ENCODE measurements at regions not wholly inside any gene's neighbourhood (a gene's known extent, or its start where the extent isn't known, plus 50 kb on each side); places are given as distances from the start of the nearest gene placed in this dataset.
"Not testable (repeated sequence)": the region's sequence is repeated elsewhere in the genome, so short reads cannot be mapped to it uniquely, and the experiment has no call there.

GRCh38 chr5:98031036-98031435, 742.4 kb upstream of the RGMB start:
- not testable (repeated sequence) for TF ChIP-seq POLR2AphosphoS5 (IDR thresholded peaks at IDR 0.05; ENCODE audit: low read depth, low read length); POLR2A (IDR thresholded peaks at IDR 0.05; ENCODE audit: low read depth, low read length); PAX5 (IDR thresholded peaks at IDR 0.05; ENCODE audit: insufficient read depth, low read length, severe bottlenecking)
